Activated CD4-positive, alpha-beta T cell treated with anti-CD3 and anti-CD28 coated beads, Interleukin-2, amount 50 U/mL, for 24 hours (primary cell): ENCODE measurements at regions not wholly inside any gene's neighbourhood (a gene's known extent, or its start where the extent isn't known, plus 50 kb on each side); places are given as distances from the start of the nearest gene placed in this dataset.
"Not testable (repeated sequence)": the region's sequence is repeated elsewhere in the genome, so short reads cannot be mapped to it uniquely, and the experiment has no call there.

Experiments
- DNase-seq, 2 donors: peaks; one replicate each; pipeline ENCODE4 v3.0.0-alpha.2; 2020; ENCODE audit warnings: low read depth in 1 of 2, low spot score in 1 of 2

DNA sequence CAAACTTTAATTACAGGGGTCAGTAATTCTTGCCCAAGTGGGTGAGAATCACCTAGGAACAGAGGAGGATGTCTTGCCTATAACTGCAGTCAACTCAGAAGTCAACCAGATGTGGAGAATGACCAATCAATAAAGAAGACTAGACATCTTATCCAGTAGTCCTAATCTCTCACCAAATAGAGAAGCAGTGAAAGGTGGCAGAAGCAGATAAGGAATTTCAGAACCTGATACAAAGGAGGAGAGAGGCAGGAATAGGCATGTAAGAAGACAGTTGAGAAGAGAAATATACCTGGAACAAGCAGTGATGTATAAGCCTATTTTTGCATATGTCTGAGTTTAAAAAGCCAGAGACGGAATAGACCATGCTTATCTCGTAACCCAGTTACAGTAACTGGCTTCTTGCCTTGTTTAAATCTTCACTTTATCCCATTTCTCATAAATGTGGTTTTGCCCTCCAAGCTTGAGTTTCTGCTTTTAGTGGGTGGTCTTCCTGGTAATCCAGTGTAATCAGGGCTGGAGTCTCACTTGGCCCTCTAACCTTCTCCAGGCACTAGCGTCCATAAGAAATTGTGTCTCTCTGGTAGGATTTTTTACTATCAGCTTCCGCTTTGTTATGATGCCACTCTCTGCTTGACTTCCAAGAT is 401.0 kb downstream of the SUCLG1 start:
- DNase-seq = no peak

DNA sequence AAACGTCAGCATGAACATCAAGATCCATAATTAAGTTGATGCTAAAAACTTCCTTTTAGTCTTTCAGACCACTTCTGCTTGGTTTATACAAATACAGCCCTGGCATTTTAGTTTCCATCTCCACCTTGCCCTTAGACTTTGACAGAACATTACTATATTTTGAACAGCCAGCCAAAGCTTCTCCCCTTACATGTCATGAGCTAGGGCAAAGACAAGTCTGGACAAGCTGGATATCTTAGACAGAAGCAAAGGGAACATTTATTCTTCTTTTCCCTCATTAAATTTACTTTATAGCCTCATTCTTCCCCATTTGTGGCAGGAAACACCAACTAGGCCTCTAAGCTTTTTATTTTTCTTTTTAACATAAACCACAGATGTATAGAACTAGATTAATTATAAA is 403.3 kb downstream of the SUCLG1 start:
- no peak for DNase-seq

DNA sequence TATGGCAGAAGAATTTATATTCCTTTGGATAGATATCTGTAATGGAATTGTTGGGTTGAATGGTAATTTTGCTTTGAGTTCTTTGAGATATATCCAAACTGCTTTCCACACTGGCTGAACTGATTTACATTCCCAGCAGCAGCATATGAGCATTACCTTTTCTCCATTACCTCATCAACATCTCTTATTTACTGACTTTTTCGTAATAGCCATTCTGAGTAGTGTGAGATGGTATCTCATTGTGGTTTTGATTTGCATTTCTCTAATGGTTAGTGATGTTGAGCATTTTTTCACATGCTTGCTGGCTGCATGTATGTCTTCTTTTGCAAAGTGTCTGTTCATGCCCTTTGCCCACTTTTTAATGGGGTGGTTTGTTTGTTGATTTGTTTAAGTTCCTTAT is 404.5 kb downstream of the SUCLG1 start:
- DNase-seq = not testable (repeated sequence)

GRCh38 chr2:84052913-84053312 is 406.2 kb downstream of the SUCLG1 start:
- DNase-seq = no peak

- no peak for DNase-seq
Measured at GRCh38 chr2:84052043-84052442, 407.0 kb downstream of the SUCLG1 start.

DNA sequence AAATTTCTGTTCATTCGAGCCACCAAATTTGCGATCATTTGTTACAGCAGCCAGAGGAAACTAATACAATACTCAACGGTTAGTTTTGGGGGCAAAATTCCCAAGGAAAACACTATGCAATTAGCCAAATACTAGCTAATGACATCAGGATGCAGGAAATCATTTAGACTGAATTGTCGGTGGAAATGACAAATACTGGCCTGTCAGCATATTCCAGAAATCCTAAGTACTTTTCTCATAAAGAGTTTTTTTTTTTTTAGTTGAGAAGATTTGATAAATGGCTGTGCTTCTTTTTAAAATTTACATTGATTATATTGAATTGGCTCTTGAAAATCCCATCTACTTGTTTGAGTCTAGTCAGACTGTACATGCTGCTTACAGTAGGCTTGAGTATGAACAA is 410.1 kb downstream of the SUCLG1 start:
- no peak for DNase-seq

GRCh38 chr2:84041506-84041905 is 417.6 kb downstream of the SUCLG1 start:
- DNase-seq = no peak

GRCh38 chr2:84040281-84040680 is 418.8 kb downstream of the SUCLG1 start:
- DNase-seq = no peak

- no peak for DNase-seq
Measured at GRCh38 chr2:84038866-84039265, 420.2 kb downstream of the SUCLG1 start.

DNA sequence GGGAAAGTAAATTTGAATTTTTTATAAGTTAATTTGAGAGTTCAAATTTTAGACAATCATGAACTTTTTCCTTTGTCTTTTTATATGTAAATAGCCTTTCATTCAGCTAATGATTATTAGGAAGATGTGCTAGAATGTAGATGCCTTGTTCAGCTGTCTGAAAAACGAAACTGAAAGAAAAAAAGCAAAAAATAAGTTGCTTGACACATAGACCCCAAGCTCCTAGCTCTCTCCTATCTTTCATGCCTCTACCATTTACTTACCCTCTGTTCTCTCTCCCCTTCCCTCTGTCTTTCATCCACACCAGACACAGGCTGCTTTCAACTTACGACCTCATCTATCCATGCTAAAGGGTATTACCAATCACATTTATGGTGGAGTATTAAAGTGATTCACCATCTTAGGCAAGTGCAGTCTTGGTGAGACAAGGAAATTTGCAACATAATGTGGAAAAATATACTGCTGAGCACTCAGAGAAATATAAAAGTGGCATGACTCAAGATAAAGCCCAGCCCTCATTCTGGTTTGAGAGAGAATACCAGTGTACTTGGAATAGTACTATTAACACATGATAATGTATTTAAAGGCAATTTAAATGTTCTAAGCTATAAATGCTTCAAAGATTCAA is 425.6 kb downstream of the SUCLG1 start:
- no peak for DNase-seq

DNA sequence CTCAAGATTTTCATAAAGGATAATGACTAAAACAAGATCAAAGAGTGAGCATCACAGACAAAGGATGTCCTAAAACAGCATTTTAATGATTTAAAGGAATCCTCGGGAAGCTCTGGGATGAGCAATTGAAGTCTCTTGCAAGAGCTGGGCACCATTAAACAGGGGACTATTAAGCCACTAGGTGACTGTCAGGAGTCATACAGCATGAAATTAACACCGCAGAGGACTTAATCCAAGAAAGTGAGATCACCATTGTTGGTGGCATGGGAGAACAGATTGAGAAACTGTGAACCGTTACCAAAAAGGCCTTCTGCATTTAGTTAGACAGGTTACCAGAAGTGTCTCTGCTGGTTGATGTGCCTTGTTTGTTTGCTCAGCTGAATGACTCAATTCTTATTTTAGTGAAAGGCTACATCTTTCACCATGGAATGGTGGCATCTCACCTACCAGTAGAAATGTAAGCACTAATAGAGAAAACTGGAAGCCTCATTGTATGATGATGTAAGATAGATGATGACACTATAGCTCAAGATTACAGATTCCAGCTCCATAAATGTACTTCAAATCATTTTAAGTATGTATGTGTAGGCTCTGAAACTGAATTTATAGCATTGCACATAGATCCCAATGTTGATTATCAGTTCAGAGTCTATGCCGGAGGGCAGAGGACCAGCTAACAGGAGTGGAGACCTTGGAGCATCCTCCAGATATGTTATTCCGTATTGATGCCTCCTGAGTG is 427.6 kb downstream of the SUCLG1 start:
- DNase-seq = no peak

DNA sequence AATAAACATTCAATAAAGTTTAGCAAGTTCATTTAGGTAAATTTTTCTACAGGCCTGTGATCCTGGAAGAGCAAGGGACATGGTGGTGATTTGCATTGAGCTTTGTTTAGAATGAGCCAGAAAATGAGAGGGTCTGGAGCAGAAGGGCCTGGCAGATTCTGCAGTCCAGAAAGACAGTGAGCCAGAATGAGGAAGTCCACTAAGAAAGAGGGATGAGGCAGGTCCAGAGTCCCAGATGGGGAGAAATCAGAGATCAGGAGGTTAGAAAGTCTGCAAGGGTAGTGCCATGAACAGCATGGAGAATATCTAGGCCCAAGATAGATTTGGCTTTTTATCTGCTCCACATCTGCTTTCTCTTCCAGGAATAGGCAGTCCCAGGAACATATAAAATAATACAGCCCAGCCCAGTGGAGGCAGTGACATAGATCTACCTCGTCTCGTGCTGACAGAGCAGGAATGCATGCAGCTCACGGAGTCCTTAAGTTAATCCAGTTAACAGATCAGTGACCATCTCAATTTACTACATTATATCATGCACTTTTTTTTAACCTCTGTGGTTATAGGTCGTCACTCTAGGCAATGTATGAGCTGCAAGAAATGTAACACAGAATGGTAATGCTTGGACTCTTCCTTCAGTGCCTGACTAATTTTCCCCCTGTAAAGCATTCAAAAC is 429.0 kb downstream of the SUCLG1 start:
- no peak for DNase-seq

- DNase-seq = no peak
Measured at GRCh38 chr2:84026818-84027217, 432.3 kb downstream of the SUCLG1 start.

GRCh38 chr2:84022810-84023431 is 436.2 kb downstream of the SUCLG1 start:
- peak in 1 of 2 donors; percentile 6 for DNase-seq

DNA sequence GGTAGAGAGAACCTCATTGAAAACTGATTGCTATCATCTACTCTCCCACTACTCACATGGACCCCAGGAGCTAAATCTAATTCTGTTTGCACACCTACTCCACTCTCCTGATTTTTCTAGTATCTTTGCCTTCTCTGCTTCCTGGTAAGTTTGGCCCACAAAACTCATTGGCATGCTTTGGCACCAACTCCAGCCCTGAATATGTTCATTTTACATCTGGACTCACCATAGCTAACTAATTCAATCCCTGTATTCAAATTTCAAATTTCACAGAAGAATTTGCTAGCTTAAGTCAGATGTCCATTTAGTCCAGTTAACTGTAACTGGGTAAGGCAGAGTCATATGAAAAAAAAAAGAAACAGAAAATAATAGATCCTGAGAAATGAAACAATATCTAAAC is 442.1 kb downstream of the SUCLG1 start:
- DNase-seq = no peak

DNA sequence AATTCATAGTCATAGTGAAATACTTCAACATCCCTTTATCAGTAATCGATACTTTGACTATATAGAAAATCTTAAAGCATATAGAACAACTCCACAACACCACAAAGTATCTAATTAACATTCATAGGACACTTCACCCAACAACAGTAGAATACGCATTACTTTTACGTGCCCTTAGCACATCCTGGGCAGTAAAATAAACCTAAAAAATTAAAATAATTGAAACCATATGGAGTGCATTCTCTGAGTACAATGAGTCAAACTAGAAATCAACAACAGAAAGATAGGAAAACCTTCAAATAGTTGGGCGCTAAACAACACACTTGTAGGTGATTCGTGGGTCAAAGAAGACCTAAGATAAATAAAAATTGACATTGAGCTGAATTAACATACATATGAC is 442.9 kb downstream of the SUCLG1 start:
- no peak for DNase-seq

- no peak for DNase-seq
Measured at GRCh38 chr2:83997889-83998288, 461.2 kb downstream of the SUCLG1 start.

- no peak for DNase-seq
Measured at GRCh38 chr2:83994633-83995179, 464.4 kb downstream of the SUCLG1 start.

GRCh38 chr2:83993873-83994632 is 465.0 kb downstream of the SUCLG1 start:
- DNase-seq = no peak

DNA sequence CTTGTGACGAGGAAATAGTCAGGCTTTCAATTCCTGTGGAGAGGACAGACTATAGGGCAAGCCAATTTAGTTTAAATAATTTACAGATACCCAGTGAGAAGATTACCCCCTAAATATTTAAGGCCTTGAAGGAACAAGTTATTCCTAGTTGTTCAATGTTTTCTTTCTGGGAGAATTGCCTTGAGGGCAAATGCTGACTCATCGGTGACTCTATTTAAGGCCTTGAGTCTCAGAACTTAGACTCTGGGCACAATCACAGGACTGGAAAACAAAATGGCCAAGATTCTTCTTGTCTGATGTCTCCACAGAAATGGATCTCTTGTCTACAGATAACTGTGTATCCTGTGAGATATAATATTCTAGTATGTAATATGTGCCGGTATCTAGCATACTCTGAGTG is 467.1 kb downstream of the SUCLG1 start:
- DNase-seq = no peak
